GM12873 (cell line): ENCODE measurements at regions not wholly inside any gene's neighbourhood (a gene's known extent, or its start where the extent isn't known, plus 50 kb on each side); places are given as distances from the start of the nearest gene placed in this dataset.

Experiments
- TF ChIP-seq, protein P1 (sequence below): IDR thresholded peaks from 2 replicates; pipeline ENCODE4 v1.5.1; 2012; ENCODE audit warnings: low read depth, mild to moderate bottlenecking, moderate library complexity, low read length, control low read depth; ENCODE audit not compliant: insufficient read depth; ENCODE audit errors: missing control alignments

DNA sequence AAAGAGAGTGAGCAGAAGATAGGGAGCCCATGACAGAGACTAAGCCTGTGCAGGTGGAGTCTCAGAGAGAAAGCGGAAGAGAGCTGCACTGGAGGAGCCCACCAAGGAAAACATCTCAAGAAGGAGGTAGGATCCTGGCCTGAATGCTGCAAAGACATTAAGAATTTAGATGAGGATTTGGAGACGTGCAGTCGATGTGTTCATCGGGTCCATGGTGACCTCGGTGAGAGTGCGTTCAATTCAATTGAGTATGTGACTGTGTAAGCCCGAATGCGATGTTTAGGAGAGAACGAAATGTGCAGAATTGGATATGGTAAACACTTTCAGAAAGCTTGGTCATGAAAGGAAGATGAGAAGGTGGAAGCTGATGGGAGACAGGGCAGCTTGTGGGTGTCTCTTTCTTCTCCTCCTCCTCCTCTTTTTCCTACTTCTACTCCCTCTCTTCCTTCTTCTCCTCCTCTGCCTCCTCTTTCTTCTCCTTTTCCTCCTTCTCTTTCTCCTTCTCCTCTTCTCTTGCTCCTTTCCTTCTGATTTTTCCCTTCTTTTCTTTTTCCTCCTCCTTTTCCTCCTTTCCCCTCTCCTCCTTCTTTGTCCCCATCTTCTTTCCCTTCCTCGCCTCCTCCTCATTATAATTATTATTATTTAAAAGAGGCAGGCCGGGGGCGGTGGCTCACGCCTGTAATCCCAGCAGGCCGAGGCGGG is 276.0 kb downstream of the RPS24 start:
- TF ChIP-seq, protein P1, sequence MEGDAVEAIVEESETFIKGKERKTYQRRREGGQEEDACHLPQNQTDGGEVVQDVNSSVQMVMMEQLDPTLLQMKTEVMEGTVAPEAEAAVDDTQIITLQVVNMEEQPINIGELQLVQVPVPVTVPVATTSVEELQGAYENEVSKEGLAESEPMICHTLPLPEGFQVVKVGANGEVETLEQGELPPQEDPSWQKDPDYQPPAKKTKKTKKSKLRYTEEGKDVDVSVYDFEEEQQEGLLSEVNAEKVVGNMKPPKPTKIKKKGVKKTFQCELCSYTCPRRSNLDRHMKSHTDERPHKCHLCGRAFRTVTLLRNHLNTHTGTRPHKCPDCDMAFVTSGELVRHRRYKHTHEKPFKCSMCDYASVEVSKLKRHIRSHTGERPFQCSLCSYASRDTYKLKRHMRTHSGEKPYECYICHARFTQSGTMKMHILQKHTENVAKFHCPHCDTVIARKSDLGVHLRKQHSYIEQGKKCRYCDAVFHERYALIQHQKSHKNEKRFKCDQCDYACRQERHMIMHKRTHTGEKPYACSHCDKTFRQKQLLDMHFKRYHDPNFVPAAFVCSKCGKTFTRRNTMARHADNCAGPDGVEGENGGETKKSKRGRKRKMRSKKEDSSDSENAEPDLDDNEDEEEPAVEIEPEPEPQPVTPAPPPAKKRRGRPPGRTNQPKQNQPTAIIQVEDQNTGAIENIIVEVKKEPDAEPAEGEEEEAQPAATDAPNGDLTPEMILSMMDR = no peak

DNA sequence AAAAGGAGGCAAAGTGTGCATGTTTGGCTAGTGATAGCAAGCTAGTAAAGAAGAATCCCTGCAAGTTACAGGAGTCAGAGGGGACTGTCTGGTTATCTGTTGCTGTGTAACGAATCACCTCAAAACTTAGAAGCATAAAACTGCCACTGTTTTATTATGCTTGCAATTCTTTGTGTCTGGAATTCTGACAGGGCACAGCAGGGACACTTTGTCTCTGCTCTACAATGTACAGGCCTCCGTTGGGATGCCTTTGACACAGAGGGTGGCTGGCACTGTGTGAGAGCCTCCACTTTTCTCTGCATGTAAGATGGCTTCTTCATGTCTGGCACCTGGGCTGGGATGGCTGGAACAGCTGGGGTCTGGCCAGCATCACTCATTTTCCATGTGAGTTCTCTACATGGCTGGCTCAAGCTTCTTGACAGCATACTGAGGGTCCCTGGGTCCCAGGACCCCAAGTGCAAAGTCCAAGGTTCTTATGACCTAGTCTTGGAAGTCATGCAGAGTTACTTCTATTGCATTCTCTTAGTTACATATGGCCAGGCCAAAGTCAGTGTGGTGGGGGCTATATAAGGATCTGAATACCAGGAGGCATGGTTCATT is 276.9 kb downstream of the RPS24 start:
- TF ChIP-seq, protein P1 = no peak

DNA sequence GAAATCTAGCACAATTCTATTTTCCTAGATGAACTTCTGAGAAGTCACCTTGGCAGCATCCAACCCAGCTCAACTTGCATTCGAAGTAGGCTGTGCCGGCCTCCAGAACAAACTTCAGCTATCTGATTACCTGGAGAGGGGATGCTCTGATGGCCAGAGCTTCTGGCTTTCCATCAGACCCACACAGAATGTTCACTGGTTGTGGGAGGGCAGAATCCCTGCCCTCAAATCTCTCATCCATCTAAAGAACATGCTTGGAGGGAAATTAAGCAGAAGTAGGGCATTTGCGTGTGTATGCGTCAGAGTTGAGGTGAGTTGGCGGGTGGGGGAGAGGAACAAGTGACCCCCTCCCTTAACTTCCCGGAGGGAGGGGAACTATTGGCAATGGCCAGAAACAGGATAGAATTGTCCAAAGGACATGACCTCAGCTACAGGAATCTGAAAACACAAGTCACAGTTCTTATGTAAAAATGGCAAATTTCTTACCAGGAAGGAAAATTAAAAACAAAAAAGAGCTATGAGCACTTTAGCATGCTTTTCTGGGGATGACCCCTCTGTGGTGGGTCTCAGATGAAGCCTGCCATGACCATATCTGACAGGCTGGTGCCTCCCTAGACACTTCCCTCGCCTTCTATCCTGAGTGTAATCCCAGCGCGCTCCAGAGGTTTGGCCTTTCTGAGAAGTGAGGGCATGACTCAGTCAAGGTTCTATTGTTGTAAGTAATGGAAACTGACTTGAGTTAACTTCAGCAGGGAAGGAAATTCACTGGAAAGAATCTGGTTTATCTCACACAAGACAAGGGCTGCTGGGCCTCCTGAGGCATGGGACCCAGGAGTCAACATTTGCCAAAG is 278.8 kb downstream of the RPS24 start:
- TF ChIP-seq, protein P1 = no peak

DNA sequence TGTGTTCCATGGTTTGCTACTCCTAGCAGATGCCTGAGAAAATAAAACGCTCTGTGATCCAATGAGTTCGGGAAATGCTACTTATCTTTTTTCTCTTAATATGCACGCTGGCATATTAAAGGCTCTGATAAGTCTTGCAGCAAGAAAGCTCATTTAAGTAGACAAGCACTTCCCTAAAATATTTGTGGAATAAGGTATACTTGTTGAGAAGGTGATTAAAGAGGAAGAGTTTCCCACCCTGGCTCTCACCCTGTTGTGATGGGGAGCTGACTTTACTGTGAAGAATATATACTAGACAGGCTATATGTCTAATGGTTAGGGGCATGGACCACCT is 279.4 kb downstream of the RPS24 start:
- TF ChIP-seq, protein P1 = no peak

DNA sequence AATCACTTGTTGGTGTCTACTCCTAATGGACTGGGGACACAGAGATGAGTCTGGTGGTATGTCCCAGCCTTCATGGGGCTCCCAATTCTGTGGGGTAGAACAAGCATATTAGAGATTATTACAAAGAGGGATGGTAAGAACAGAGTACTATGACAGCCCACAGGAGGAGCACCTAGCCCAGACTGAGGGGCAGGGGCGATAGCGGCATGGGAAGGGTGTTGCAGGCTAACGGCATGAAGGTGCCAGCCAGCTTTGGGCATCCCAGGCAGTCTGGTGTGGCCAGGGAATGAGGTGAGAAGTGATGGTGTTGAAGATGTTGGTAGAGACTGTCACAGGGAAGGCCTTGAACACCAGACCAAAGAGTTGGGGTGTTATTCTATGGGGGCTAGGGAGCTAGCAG is 280.0 kb downstream of the RPS24 start:
- TF ChIP-seq, protein P1 = no peak

DNA sequence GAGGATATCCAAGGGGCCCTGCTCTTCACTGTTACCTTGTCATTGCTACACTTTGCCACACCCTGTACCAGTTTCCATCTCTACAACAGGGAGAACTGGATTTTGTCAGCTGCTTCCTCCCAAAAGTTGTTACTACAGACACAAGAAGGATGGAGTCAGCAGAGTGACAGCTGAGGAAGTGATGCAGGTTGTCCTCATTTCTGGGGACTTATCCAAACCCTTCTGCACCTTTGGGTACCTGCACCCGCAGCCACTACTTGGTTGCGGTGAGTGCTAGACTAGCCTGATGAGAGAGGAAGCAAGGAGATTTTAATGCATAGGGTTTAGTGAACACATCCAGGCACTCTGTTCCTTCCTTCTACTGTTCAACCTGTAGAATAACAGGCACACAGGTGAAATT is 281.0 kb downstream of the RPS24 start:
- TF ChIP-seq, protein P1 = no peak

DNA sequence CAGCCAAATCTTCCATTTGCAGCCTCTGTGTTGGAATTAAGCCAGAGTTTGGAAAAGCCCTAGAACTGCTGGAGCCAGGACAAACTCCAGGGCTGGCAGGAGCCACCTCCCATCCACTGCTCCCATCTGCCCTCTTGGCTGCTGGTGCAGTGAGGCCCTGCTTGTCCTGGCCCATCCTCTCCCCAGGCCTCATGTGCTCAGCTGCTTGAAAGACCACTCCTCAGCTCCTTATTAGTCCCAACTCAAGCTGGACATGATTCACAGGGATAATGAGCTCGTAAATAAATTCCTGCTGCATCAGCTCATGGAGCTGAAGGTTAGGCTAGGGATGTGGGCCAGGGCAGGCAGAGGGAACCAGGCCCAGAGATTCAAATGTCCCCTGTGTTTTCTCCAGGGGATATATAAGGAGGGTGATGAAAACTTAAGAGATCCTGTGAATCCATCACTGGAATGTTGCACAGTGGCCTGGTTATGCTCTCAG is 282.8 kb downstream of the RPS24 start:
- TF ChIP-seq, protein P1 = no peak
